SK-N-SH (cell line): ENCODE measurements at regions not wholly inside any gene's neighbourhood (a gene's known extent, or its start where the extent isn't known, plus 50 kb on each side); places are given as distances from the start of the nearest gene placed in this dataset.

Source experiments
- CTCF ChIP-seq: fragments of 200-600 bp; sonication (generic); IDR thresholded peaks from 2 replicates; pipeline ENCODE4 v1.6.1; 2017; ENCODE audit warnings: antibody characterized with exemption, mild to moderate bottlenecking, moderate library complexity
- MAX ChIP-seq: IDR thresholded peaks from 2 replicates; pipeline ENCODE4 v1.4.0; 2012; ENCODE audit warnings: low read depth
- USF1 ChIP-seq: IDR thresholded peaks from 2 replicates; pipeline ENCODE4 v1.4.0; 2012; ENCODE audit warnings: low read depth, borderline replicate concordance

DNA sequence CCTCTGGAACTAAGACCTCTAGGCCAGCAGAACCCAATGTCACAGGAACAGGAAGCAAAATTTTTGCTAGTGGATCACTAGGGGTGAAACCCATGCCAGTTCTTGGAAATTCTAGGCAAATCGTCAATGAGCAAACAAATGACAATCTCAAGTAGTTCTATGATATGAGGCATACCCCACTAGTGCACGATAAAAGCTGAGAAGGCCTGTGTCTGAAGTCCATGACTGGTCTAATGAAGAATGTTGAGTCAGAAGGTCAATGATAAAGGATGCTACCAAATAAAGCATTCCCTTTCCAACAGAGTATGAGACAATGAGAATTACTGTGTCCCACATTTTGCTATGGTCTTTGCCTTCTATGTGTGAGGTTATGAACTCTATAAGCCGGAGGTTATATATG, 149.4 kb upstream of the NOX3 start:
- TF ChIP-seq USF1 (no peak), MAX (no peak), CTCF (no peak)
